Adipocyte (in vitro differentiated cells): ENCODE measurements at regions not wholly inside any gene's neighbourhood (a gene's known extent, or its start where the extent isn't known, plus 50 kb on each side); places are given as distances from the start of the nearest gene placed in this dataset.

ENCODE experiments used
- DNase-seq: peaks from one replicate; pipeline ENCODE4 v3.0.0-alpha.2; 2015; ENCODE audit warnings: low read depth
- H3K27me3 ChIP-seq: replicated peaks from 2 replicates; pipeline ENCODE4 v1.7.0; 2013; ENCODE audit warnings: mild to moderate bottlenecking, low read length, moderate library complexity; ENCODE audit not compliant: control insufficient read depth, insufficient read depth
- H3K36me3 ChIP-seq: 2 replicates; pipeline ENCODE4 v1.7.0; 2013; ENCODE audit warnings: low read length, mild to moderate bottlenecking, moderate library complexity; ENCODE audit not compliant: control insufficient read depth, insufficient read depth, severe bottlenecking
- H3K4me1 ChIP-seq: 2 replicates; pipeline ENCODE4 v1.7.0; 2013; ENCODE audit warnings: mild to moderate bottlenecking, low read length, moderate library complexity; ENCODE audit not compliant: control insufficient read depth, insufficient read depth
- H3K4me3 ChIP-seq: 2 replicates; pipeline ENCODE4 v1.7.0; 2013; ENCODE audit warnings: mild to moderate bottlenecking, low read length, moderate library complexity
- H3K9ac ChIP-seq: 2 replicates; pipeline ENCODE4 v1.7.0; 2013; ENCODE audit warnings: mild to moderate bottlenecking, low read length, moderate library complexity
- H3K9me3 ChIP-seq: 2 replicates; pipeline ENCODE4 v1.7.0; 2013; ENCODE audit warnings: mild to moderate bottlenecking, low read length, moderate library complexity; ENCODE audit not compliant: control insufficient read depth

DNA sequence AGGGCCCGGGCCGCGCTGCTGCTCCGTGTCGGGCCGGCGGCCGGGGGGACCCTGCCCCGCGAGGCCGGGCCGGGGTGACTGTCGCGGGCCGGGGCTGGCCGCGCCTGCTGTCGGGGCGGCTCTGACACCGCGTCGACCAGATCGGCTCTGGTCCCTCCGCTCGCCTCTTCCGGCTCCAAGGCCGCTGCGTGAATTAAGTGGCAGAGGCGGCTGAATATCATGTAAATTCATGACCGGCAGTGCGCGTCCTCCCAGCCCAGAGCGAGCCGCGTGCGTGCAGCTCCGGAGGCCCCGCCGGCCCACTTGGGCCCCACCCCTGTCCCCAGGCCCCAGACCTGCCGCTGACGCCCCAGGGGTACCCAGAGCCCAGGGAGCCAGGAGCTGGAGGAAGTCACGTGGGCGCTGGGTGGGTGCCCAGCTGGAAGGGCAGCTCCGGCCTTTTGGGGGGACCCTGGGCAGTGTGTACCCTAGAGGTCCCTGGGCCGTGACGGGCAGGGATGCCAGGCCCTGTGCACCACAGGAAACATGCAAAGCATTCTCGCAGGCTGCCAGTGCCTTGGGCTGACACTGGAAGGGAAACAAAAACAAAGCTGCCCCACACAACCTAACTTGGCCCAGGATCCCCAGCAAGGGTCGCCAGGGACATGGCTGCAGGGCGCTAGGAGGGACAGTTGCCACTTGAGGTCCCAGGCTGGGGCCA, 584.0 kb upstream of the MKI67 start:
- Histone ChIP-seq H3K4me1 (no peaks in the 10 kb centered on the region), H3K4me3 (no peak overlapping the region), H3K9ac (no peak overlapping the region), H3K36me3 (no peaks in the 10 kb centered on the region), H3K27me3 (peaks cover 6% of the 10 kb centered on the region), H3K9me3 (no peaks in the 10 kb centered on the region)
- DNase-seq = no peak

DNA sequence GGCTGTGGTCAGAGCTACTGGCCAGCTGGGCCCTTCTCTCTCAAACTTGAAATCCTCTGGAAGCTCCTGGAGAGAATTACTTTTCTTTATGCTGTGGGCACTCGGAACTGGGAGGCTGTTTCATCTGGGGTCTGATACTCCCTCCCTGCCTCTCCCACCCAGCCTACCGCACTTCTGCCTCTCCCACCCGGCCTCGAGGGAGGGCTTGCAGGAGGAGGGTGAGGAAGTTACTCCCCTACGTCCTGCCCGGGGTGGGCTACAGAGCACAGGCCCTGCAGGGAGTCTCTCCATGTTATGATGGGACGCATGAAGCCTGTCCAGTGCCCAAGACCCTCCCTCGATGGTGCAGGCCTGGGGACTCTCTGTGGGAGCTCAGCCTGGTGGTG, 584.6 kb upstream of the MKI67 start:
- no peaks in the 10 kb centered on the region for H3K4me1 ChIP-seq
- no peaks in the 10 kb centered on the region for H3K36me3 ChIP-seq
- H3K9me3 ChIP-seq = no peaks in the 10 kb centered on the region
- no peak for DNase-seq
- H3K4me3 ChIP-seq = no peak overlapping the region
- H3K27me3 ChIP-seq = peaks cover 7% of the 10 kb centered on the region
- H3K9ac ChIP-seq = no peak overlapping the region

DNA sequence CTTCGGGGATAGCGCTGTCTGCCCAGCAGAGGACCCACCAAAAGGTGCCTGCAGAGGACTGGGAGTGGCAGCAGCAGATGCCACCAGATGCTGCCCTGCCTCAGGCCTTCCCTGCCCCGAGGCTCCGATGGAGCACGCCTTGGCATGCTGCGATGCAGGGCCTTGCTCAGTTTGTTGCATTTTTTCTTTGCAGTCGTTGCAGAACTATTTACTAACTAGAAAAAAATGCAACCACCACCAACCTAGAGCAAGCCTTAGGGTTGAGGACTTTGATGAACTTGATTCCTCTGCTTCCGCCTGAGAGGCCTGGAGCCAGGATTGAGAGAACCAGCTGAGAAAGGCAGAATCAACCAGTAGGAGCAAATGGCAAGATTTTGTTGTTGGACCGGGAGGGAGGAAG, 585.6 kb upstream of the MKI67 start:
- no peak for DNase-seq
- H3K9me3 ChIP-seq = no peaks in the 10 kb centered on the region
- no peaks in the 10 kb centered on the region for H3K36me3 ChIP-seq
- H3K4me3 ChIP-seq = no peak overlapping the region
- no peaks in the 10 kb centered on the region for H3K4me1 ChIP-seq
- peaks cover 12% of the 10 kb centered on the region for H3K27me3 ChIP-seq
- no peak overlapping the region for H3K9ac ChIP-seq

DNA sequence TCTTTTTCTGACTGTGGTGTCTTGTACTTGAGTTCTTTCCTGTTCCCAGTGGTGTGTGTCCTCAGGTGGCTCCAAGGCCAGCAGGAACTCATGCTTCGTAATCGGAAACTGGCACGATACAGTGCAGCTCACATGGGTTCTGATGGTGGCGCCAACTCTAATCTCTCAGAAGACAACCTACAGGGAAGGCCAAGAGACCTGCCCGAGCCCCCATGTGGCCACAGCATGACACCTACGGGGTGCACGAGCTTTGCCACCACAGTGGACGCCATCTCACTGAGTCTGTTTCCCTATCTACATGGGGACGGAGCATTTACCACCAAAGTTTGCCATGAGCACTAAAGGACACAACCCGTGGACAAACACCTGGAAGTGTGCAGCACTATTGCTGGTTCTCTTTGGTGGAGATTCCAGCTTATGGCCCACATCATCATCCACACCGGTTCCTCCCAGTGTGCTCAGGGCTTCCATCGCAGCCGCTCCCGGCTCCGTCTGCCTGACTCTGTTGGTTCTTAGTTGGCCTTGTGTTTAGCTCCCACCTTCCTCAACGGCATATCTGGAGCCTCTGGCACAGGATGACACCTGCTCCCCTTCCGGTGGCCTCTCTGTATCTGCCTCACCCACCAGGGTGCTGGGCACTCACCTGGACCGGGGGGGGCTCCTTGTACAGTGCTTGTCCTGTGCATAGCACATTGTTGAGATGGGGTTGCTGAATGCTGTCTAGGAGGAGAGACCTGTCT, 586.6 kb upstream of the MKI67 start:
- DNase-seq = no peak
- H3K9ac ChIP-seq = no peak overlapping the region
- no peaks in the 10 kb centered on the region for H3K9me3 ChIP-seq
- no peaks in the 10 kb centered on the region for H3K36me3 ChIP-seq
- H3K27me3 ChIP-seq = peaks cover 13% of the 10 kb centered on the region
- H3K4me3 ChIP-seq = no peak overlapping the region
- no peaks in the 10 kb centered on the region for H3K4me1 ChIP-seq

DNA sequence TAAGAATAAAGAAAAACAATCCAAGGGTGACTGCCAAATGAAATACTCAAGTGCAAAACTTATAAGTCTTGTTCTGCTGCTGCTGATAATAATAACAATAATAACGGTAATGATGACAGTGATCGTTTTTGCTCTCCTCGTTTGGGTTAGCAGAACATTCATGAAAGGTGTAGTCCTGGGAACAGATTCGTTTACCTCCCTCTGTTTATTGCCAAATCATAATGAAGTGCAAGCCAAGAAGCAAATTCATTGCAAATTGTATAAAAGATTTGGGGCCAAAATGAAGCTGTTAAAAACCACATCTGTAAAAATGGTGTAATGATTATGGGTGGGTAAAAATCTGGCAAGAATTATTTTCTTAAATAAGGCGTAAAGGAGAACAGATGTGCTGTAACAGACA, 587.2 kb upstream of the MKI67 start:
- Histone ChIP-seq H3K9ac (no peak overlapping the region), H3K4me1 (no peaks in the 10 kb centered on the region), H3K36me3 (no peaks in the 10 kb centered on the region), H3K27me3 (peaks cover 13% of the 10 kb centered on the region), H3K4me3 (no peak overlapping the region), H3K9me3 (no peaks in the 10 kb centered on the region)
- no peak for DNase-seq

DNA sequence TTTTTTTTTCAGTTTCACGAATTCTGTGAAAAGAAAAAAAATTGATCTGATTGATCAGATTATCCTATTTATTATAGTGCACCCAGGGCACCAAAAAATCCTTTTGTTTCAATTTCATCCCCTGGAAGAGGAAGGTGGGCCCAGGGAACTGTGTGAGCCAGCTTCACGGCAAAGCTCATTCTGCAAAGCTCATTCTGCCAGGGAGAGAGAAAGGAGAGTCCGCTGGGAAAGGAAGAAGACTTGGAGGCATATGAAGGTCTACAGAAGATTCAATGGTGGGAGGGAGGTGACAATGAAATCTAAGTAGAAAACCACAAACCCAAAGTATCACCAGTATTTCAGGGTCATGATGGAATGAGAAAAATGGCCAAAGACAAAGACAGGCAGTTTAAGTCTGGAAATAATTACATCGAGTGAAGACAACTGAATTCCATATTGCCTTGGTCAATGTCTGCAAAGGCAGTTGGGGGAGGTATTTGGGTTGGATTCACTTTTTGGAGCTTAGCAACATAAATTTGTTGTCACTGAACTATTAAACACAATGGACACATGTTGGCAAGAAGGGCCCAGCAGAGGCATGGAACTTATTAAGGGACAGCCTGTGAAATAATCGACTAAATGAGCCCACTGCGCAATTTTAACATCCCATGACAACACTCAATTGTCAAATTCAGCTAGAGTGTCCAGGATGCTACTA, 587.8 kb upstream of the MKI67 start:
- H3K4me3 ChIP-seq = no peak overlapping the region
- H3K4me1 ChIP-seq = no peaks in the 10 kb centered on the region
- H3K9me3 ChIP-seq = no peaks in the 10 kb centered on the region
- no peak for DNase-seq
- H3K36me3 ChIP-seq = no peaks in the 10 kb centered on the region
- no peak overlapping the region for H3K9ac ChIP-seq
- peaks cover 13% of the 10 kb centered on the region for H3K27me3 ChIP-seq

DNA sequence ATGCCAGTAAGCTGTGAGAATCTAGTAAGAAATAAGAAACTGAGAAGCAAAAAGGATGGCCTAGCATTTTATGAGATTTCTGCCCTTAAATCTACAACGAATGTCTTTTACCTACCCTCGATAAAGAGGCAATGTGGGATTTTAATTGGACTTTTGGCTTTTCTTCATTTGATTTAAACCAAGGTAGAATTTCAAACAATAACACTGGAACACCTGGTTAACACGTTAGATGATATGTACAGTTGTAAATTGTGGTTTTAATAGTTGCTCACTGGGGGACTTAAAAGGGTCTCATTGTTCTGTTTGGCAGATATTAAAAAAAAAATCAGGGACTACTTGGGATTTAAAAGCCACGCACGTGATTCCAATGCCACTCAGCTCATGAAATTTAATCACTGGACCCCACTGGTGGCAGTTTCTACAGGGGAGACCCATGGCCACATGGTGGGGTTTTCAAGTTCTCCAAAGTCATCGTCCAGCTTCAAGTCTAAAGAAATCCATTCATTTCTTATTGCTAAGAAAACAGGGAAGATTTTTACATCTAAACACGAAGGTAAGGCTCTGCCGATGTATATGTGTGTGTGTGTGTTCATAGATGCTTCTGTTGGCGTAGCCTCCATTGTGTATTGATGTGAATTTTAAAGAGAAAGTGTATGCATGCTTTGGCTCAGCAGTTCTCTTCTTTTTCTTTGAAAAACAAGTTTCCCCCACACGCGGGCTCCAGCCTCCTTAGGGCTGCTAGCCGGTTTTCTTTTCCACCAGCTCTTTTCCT, 588.6 kb upstream of the MKI67 start:
- no peak overlapping the region for H3K9ac ChIP-seq
- H3K4me3 ChIP-seq = no peak overlapping the region
- DNase-seq = no peak
- no peaks in the 10 kb centered on the region for H3K36me3 ChIP-seq
- no peaks in the 10 kb centered on the region for H3K9me3 ChIP-seq
- H3K27me3 ChIP-seq = peaks cover 13% of the 10 kb centered on the region
- no peaks in the 10 kb centered on the region for H3K4me1 ChIP-seq

DNA sequence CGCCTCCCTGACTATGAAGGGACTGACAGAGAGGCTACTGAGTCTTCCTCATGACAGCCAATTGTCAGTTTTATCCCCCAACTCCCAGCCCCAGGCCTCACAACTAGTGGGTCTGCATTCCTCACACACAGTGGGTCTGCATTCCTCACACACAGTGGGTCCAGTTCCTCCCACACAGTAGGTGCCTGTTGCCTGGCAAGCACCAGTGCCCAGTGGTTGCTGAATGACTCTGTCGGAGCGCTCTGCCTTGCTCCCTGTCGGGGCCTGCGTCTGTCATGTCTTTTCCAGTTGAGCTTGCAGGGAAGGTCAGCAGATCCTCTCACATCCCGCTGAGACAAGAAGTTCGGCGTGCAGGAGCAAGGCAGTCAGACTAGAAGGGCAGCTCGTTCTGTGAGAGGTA, 590.0 kb upstream of the MKI67 start:
- peaks cover 13% of the 10 kb centered on the region for H3K27me3 ChIP-seq
- no peak overlapping the region for H3K4me3 ChIP-seq
- no peak overlapping the region for H3K9ac ChIP-seq
- no peak for DNase-seq
- no peaks in the 10 kb centered on the region for H3K9me3 ChIP-seq
- no peaks in the 10 kb centered on the region for H3K36me3 ChIP-seq
- H3K4me1 ChIP-seq = no peaks in the 10 kb centered on the region

DNA sequence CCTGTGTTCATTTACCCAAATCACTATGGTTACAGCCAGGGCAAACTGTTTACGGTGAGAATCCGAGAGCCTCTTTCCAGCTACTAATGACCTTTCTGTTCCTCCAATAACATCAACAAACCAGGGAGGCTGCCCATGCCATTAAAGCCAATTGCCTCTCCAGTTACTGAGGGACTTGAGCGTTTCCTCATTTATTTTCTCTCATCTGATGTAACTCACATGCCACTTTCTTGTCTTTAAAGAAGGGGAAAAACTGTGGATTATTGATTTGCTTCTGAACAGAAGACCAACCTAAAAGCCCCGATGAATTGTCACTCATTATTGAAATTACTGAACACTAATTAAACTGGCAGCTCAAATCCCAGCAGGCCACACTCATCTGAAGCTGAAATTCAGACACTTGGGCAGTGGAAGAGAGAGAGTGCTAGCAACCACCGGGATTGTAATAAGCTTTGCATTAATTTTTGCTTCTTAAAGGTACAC, 595.8 kb upstream of the MKI67 start:
- H3K4me3 ChIP-seq = no peak overlapping the region
- no peak for DNase-seq
- H3K9ac ChIP-seq = no peak overlapping the region
- no peaks in the 10 kb centered on the region for H3K4me1 ChIP-seq
- H3K36me3 ChIP-seq = no peaks in the 10 kb centered on the region
- H3K9me3 ChIP-seq = no peaks in the 10 kb centered on the region
- no peaks in the 10 kb centered on the region for H3K27me3 ChIP-seq

DNA sequence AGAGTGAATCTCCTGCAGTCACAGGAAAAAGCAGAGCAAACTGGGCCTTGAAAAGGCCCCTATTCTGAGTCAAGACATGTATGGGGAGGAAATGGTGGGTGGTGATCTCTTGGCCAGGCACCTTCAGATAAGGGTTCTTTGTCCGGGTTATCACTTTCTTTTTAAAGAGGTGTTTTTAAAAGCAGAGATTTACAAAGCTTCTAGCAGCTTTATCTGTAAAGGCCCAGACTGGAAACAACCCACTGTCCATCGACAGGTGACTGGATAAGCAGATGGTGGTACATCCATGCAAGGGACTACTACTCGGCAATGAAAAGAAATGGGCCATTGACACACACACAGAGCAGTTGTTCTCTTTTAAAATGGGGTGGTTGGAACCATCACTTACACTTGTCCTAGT, 596.7 kb upstream of the MKI67 start:
- no peak for DNase-seq
- Histone ChIP-seq H3K4me3 (no peak overlapping the region), H3K4me1 (no peaks in the 10 kb centered on the region), H3K27me3 (no peaks in the 10 kb centered on the region), H3K36me3 (no peaks in the 10 kb centered on the region), H3K9ac (no peak overlapping the region), H3K9me3 (no peaks in the 10 kb centered on the region)
